A204.1 (cell line): ENCODE measurements at regions not wholly inside any gene's neighbourhood (a gene's known extent, or its start where the extent isn't known, plus 50 kb on each side); places are given as distances from the start of the nearest gene placed in this dataset.
"Not testable (repeated sequence)": the region's sequence is repeated elsewhere in the genome, so short reads cannot be mapped to it uniquely, and the experiment has no call there.

Source experiments
- FAIRE-seq: peaks from 2 replicates; lab custom pipeline; 2012; peaks lifted over from hg19 to GRCh38; lab: Jason Lieb, UNC

DNA sequence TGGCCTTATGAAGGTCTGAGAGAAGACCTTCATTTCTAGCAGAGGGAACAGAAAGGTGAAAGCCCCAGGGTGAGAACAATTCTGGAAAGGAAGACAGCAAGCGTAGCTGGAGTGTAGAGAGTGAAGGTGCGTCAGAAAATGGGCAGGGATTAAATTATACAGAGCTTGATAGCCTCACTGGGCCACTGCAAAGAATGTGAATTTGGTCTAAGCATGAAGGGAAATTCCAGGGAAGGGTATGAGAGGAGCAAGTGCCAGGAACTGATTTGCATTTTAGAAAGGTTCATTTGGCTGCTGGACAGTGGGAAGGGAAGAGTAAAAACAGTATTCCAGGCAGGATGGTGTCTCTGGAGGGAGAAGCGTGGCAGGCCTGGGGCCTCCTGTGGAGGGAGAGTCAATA, 274.1 kb upstream of the ASIC2 start:
- no peak for FAIRE-seq

- no peak for FAIRE-seq
These were observed 279.5 kb upstream of the ASIC2 start for GRCh38 chr17:33572615-33573014.

DNA sequence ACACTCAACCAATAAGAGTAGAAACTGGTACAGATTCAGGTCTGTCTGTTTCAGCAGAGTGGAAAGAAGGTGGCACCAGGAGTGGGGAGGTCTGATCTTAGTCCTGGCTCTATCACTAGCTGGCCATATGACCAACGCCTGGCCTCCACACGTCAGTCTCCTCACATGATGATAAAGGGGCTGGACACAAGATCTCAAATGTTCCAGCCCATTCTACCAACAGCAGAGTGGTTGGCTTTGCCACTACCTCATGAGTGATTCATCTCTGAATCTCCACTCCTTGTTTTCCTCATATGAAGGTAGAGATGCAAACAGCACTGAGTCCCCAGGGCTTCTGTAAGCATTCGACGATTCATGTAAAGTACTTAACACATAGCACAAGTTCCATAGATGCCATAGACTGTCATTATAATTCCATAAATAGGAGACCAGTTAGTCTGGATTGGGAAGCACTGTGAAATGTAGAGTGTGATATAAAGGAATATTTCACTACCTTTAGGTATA, 281.9 kb upstream of the ASIC2 start:
- no peak for FAIRE-seq

- FAIRE-seq, result not testable (repeated sequence)
These were observed 286.6 kb upstream of the ASIC2 start for GRCh38 chr17:33579740-33580139.

DNA sequence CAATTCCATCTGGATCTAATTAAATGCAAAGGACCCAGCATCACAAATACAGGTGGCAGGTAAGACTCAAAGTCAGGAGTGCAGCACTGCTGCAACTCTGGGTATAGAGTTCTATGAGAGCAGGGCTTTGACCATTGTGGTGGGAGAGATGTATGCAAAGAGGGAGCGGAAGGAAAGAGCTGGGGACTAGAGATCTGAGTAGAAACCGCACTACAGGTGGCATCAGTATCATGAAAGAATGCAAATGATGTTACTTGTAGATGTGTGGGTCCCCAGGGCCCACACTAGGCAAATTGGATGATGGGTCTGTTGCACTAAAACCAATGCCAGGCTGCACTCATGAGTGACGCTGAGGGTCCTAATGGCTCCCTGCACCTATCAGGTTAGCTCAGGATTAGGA, 287.1 kb upstream of the ASIC2 start:
- no peak for FAIRE-seq

- FAIRE-seq, result no peak
These were observed 289.6 kb upstream of the ASIC2 start for GRCh38 chr17:33582661-33583060.

DNA sequence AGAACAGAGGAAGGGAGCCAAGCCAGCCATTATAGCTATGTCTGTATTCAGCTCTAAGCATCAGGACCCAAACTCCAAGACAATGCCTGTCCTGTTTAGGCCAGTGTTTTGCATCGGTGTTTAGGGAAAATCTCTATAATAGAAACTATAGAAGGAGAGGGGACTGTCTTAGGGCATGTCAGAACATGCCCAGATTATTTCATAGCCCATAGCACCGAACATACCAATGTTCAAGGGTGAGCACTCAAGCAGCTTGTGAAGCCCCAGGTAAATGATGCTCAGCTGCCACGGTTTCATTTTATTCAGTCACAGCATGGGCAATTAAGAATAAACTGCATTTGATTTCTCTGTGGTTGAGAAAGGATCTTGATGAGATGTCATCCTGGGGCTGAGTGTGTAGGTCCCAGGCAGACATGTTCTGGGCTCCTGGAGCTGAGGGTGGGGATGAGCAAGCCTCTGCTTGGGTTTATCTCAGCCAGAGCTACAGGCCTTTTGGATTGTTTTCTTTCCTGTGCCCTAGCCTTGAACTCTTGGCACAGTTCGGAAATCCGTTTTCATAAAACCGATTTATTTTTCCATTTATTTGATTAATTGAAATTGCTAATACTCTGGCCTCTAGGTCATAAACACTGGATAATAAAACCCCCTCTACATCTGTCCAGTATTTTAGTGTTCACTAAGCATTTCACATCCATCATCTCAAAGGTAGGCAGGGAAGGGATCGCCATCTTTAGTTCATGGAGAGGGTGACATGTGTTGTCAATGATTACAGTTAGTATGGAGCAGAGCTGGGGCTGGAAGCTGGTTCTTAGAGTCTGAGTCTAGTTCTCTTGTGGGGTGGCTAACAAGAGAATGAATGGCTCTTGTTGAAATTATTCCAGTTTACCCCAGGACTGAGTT, 290.7 kb upstream of the ASIC2 start:
- no peak for FAIRE-seq

- FAIRE-seq, result no peak
These were observed 300.9 kb upstream of the ASIC2 start for GRCh38 chr17:33593991-33594390.

GRCh38 chr17:33595828-33596227, 302.7 kb upstream of the ASIC2 start:
- no peak for FAIRE-seq

GRCh38 chr17:33596899-33597298, 303.8 kb upstream of the ASIC2 start:
- no peak for FAIRE-seq

GRCh38 chr17:33598797-33599196, 305.7 kb upstream of the ASIC2 start:
- no peak for FAIRE-seq

DNA sequence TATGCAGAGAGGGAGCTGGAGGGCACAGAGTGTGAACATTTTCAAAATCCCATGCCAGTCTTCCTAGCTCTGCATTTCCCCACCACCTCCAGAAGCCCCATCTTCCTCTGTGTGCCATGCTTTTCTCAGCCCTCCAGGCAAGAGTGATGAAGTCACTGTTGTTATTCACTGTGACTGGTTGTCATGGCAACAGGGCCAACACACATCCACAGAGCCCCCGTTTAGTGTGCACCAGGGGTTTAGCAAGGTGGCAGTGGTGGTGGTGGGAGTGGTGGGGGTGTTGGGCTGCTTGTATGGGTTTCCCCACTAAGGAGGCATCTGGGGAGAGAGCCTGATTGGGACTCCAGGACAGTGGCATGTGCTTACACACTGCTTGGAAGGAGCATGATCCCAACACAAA, 309.9 kb upstream of the ASIC2 start:
- no peak for FAIRE-seq

GRCh38 chr17:33603789-33604188, 310.7 kb upstream of the ASIC2 start:
- FAIRE-seq, result no peak

DNA sequence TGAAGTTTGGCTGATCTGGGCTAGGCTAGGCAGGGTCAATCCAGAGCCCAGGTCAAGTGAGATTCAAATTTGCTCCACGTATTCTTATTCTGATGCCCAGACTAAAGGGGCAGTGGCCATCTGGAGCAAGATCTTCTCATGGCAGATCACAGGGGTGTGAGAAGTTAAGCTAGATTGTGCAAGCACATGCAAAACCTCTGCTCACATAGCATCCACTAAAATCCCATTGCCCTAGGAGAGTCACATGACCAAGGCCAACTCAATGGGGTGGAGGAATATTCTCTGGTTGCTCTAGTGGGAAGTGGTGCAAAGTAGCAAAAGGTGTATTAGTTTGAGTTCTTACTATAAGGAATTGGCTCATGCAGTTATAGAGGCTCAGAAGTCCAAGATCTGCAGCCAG, 318.4 kb upstream of the ASIC2 start:
- FAIRE-seq, result no peak

DNA sequence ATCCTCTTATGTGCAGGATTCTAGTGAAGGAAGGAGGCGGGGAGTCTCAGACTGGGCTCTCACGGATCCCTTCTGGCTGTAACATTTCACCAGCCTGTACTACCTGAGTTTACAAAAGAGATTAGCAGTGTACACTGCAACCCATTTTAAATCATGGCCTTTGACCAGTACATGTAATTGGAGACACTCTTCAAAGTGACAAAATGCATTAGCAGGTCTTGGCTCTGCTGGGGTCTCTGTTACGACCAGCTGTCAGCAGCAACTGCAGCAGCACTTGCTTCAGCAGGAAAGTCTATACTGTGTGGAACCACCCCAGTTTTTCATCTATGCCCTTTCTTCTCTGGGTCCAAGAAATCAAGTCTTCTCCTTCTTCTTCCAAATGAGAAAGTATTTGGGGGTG, 322.8 kb upstream of the ASIC2 start:
- FAIRE-seq, result no peak

DNA sequence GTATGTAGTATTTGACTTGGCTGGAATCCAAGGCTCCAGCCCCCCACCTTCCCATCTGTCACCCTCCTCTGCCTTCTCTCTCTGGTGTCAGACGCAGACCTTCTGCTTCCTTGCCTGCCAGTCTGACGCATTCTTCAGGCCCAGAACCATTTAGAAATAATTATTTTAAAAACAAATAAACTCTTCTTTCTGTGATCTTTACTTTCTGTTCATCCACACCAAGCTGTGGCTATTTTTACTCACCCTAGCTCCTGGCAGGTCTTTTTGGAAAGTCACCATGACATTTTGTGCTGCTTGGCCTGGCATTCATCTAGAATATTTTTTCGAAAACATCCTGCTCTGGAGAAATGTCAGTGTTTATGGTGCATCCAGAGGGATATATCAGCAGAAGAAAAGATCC, 330.7 kb upstream of the ASIC2 start:
- no peak for FAIRE-seq

DNA sequence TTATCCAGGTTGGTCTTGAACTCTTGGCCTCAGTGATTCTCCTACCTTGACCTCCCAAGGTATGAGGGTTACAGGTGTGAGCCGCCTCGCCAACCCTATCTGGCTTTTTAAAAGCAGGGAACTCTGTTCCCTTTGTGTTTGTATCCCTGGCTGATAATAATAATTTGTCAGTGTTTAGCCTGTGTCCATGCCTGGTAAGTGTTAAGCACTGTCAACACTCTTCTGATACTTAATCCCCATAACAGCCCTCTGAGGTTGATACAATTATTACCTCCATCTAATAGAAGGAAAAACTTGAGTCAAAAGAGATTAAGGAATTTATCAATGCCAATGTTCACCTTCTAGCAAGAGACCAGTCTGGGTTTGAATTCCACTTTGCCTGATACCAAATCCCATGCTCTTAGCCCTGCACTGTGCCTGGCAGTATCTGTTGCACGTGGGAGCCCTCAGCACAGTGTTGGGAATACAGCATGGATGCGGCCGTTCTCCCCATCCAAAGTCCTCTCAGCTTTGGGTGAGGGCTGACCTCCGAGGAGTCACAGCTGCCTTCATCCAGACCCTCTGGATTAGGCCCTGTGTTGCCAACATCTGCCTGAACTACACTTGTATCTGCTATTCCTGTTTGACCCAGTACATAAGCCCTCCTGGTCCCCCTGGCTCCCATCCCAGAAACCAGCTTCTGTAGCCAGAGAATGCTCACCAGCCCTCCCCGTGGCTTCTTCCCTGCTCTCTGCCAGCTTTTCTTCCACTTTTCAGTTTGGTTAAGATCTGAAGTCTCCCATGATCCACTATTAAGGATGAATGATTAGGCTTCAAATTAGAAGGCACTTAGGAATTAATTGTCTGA, 335.6 kb upstream of the ASIC2 start:
- FAIRE-seq, result no peak

GRCh38 chr17:33633446-33633845, 340.4 kb upstream of the ASIC2 start:
- FAIRE-seq, result no peak

GRCh38 chr17:33637534-33637933, 344.4 kb upstream of the ASIC2 start:
- no peak for FAIRE-seq

- no peak for FAIRE-seq
These were observed 346.2 kb upstream of the ASIC2 start for GRCh38 chr17:33639103-33639880.

DNA sequence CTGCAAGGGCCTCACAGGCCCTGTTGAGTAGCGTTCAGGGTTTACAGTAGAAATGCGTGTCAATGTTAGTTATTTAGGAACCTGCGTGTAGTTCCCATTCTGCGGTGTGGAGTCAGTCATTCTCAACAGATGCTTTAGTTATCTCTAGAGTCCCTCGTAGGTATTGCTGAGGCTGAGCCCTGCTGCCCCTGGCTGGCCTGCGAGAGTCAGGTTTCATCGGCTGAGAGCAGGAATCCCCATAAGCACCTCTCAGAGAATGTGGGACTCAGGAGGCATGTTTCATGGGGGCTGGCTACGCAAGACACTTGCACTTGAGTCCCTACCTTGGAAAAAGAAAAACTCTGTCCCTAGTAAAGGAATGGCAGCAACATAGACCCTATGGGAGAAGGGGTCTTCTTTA, 347.5 kb upstream of the ASIC2 start:
- no peak for FAIRE-seq

DNA sequence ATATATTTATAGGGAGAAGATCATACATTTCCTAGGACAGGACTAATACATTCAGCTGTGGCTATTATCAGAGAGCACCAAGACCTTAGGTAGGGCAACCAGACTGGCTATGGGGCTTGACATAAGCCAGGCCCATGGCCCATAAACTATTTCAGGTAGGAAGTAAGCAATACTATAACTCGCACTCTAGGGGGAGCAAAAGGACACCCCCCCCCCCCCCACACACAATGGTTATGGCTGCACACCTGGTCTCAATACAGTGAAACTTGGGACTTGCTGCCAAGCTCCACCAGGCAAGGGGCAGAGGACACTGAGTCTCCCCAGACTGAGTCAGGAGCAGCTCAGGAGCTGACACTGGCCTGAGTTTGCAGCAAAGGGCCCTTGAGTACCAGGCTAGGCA, 348.9 kb upstream of the ASIC2 start:
- FAIRE-seq, result no peak
